ENCODE measurements at regions not wholly inside any gene's neighbourhood (a gene's known extent, or its start where the extent isn't known, plus 50 kb on each side); places are given as distances from the start of the nearest gene placed in this dataset.
A peak's percentile ranks its signal among the peaks of the same experiment; 100 is the strongest.

DNA sequence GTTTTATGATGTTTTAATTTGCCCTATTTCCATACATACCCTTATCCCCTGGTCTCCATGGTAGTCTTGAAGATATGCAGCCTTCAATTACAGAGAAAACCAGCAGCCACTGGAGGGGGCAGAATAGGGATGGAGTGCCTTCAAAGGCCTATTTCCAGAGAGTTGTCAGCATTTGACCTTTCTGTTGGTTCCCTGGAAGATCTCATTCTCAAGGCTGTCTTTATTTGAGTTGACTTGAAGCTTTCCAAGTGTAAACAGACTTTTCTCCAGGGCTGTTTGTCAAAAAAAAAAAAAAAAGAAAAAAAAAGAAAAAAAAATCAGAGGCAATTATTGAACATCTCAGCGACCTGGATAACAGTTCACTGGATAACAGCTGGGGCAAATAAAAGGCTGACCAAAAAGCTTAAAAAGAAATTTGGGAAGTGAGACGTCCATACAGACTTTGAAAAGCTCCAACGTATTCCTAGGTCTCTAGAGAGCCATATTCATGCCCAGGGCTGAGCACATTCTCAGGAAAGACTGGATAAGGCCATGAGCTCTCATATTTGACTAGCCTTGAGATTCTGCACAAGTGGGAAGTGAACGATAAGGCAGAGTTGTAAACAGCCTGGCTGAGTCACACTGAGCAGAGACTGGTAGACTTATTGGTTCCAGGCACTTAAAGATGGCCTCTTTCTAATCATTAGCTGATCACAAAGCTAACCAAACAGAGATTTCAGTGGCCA, 126.6 kb downstream of the VAPA start:
- Histone ChIP-seq H3K4me3 (no peak overlapping the region), H3K4me1 (peaks cover 0 to 4% of the 10 kb centered on the region in 2 donors), H3K27ac (peak overlapping the region; percentile 23 to 44), H3K9me3 (peaks cover 0 to 32% of the 10 kb centered on the region in 2 donors), H3K27me3 (no peaks in the 10 kb centered on the region), H3K36me3 (no peaks in the 10 kb centered on the region)
- ATAC-seq (peak; percentile 70), DNase-seq (no peak)
- intact Hi-C loops (cut with DNase I), result no loop called here
- TF ChIP-seq CTCF (IDR thresholded peaks at IDR 0.05), result no peak

DNA sequence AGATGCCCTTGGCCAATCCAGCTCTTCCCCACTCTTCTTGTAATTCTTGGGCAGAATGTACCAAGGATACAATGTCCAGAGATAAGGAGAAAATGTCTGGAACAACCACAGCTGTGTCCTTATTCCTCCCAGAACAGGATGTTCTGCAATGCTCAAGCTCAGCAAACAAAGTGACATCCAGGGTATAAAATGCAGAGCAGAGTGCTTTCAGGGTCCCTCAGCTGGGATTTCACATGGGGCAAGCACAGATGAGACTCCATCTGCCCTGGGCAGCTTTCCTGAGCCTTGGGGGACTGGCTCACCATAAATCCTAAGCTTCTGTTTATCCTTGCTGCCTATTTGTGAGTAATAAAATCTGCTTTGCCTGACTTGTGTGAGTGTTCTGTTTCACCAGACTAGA, 127.4 kb downstream of the VAPA start:
- H3K27me3 ChIP-seq, result no peaks in the 10 kb centered on the region
- intact Hi-C loops (cut with DNase I), result no loop called here

GRCh38 chr18:10042492-10042891, 128.7 kb downstream of the VAPA start:
- Histone ChIP-seq H3K27ac (no peak overlapping the region), H3K9me3 (peaks cover 0 to 32% of the 10 kb centered on the region in 2 donors), H3K27me3 (no peaks in the 10 kb centered on the region), H3K4me1 (no peaks in the 10 kb centered on the region), H3K36me3 (no peaks in the 10 kb centered on the region), H3K4me3 (no peak overlapping the region)
- intact Hi-C loops (cut with DNase I), result no loop called here
- DNase-seq (no peak), ATAC-seq (no peak)
- TF ChIP-seq CTCF (IDR thresholded peaks at IDR 0.05), result no peak

More for the DNA sequence above, 127.4 kb downstream of the VAPA start:
- ATAC-seq (peak; percentile 25), DNase-seq (no peak)
- Histone ChIP-seq H3K4me1 (no peaks in the 10 kb centered on the region), H3K4me3 (no peak overlapping the region), H3K27ac (peak overlapping the region; percentile 23 to 44), H3K9me3 (peaks cover 0 to 32% of the 10 kb centered on the region in 2 donors), H3K36me3 (no peaks in the 10 kb centered on the region)
- TF ChIP-seq CTCF (IDR thresholded peaks at IDR 0.05), result no peak

DNA sequence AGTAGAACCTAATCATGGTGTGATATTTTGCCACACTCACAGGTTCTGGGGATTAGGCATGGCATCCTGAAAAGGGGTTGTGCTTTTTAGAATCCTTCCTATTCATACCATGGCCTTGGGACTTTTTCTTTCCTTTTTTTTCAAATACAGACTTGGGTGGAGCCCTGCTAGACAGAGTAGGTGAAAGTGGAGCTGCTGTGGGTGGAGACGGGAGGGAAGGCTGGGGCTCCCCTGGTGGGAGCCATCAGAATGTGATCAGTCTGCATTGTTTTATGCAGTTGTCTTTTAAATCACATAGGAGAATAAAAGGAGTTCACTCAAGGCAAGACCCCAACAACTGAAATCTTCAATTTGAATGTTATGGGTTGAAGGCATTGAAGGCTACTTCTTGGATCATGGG, 130.2 kb downstream of the VAPA start:
- intact Hi-C loops (cut with DNase I), result no loop called here
- ATAC-seq (no peak), DNase-seq (no peak)
- no peaks in the 10 kb centered on the region for H3K4me1 ChIP-seq
- peaks cover 0 to 32% of the 10 kb centered on the region in 2 donors for H3K9me3 ChIP-seq
- H3K27ac ChIP-seq, result no peak overlapping the region
- no peak for TF ChIP-seq CTCF (IDR thresholded peaks at IDR 0.05)
- no peaks in the 10 kb centered on the region for H3K27me3 ChIP-seq
- H3K4me3 ChIP-seq, result no peak overlapping the region
- no peaks in the 10 kb centered on the region for H3K36me3 ChIP-seq

DNA sequence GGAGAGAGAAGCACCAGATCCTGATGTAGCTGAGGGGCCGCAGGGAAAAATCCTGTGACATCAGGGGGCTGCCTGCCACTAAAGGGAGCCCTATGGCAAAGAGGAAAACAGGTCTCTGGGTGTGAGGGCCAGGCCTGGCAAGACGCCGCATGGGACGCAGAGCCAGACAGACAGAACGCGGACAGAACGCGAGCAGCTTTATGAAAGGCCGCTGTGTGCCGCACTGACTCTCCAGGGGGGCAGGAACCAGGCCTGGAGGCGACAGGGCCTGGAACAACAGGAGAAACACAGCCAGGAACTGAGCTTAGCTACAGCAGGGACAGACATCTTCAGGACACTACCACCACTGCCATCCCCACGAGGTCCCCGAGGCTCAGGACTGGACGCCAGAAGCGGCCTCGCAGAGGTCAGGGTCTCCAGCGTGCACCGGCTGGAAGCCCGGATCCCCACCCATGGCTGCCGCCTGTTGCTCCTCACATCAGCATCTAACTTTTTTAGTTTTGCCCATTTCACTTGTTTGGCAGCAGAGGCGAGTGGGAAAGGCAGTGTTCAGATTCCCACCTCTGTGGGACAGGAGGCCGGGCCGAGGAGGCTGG, 131.6 kb downstream of the VAPA start:
- Histone ChIP-seq H3K4me3 (no peak overlapping the region), H3K4me1 (no peaks in the 10 kb centered on the region), H3K36me3 (no peaks in the 10 kb centered on the region), H3K9me3 (peaks cover 0 to 32% of the 10 kb centered on the region in 2 donors), H3K27me3 (no peaks in the 10 kb centered on the region), H3K27ac (no peak overlapping the region)
- DNase-seq, result no peak
- no peak for TF ChIP-seq CTCF (IDR thresholded peaks at IDR 0.05)
- intact Hi-C loops (cut with DNase I), result no loop called here
- ATAC-seq, result no peak
